Kidney tubule cell (primary cell): ENCODE measurements at regions not wholly inside any gene's neighbourhood (a gene's known extent, or its start where the extent isn't known, plus 50 kb on each side); places are given as distances from the start of the nearest gene placed in this dataset.
A peak's percentile ranks its signal among the peaks of the same experiment; 100 is the strongest.

Experiments used
- DNase-seq: peaks from one replicate; pipeline ENCODE4 v3.0.0-alpha.2; 2018; ENCODE audit warnings: low spot score

DNA sequence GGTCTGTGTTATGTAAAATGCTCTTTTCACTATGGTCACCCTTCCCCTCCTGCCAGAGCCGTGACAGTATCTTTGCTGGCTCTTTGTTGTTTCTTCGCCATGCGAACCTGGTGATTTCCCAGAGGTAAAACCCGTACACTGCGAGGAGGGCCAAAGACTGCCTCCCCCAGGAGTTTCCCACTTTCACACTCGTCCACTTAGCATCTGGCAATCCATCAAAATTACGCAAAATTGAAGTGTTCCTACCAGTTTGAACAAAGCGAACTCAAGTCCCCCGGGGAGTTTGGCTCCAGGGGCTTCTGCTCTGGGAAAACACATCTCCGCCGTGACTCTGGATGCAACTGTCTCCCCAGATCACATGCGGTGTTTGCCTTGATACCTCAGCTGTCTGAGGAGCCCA lies 239.9 kb downstream of the FAM43A start:
- no peak for DNase-seq

GRCh38 chr3:194928227-194928626 lies 242.5 kb downstream of the FAM43A start:
- peak; percentile 43 for DNase-seq

DNA sequence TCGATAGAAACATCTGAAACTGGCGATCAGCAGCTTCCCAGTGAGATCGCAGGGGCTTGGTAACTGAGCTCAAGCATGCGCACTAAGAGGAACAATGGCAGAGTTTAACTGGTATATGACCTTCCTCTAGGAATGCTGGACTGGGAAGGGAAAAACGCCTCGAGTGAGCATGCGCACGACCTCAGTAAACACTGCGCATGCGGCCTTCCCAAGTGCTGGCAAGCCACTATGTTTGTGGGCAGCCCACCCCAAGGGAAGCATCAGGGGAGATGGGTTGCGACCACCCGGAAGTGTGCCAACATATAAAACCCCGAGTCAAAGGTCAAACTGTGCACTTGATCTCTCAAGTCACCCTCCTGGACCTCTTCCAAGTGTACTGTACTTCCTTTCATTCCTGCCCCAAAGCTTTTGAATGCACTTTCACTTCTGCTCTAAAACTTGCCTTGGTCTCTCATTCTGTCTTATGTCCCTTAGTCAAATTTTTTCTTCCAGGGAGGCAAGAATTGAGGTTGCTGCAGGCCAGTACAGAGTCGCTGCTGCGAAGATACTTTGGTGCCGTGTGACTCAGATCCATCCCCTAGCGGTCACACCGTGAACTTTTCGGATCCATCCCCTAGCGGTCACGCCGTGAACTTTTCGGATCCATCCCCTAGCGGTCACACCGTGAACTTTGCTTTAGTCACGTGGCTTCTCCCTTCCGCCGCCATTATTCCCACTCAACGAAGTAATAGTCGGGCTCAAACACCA lies 243.3 kb downstream of the FAM43A start:
- no peak for DNase-seq

DNA sequence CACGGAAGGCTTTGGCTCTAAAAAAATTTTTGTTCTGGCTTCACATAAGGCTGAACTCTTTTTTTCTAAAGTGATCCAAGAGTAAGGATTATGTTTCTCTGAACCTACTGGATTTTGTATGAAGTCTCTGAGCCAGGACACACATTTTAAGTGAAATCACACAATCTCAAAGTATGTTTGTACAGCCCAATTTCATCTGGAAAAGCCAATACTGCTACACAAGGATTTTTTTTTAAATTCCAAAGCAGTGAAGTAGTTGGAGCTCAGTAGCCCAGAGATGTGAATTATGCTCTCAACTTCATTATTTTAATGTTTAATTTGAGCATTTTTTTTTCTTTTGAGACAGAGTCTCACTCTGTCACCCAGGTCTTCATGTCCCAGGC lies 243.9 kb downstream of the FAM43A start:
- no peak for DNase-seq

- peak; percentile 85 for DNase-seq
Observed at GRCh38 chr3:194930377-194931204, 244.9 kb downstream of the FAM43A start.

- DNase-seq, result no peak
Observed at GRCh38 chr3:194931347-194931746, 245.7 kb downstream of the FAM43A start.

- DNase-seq, result no peak
Observed at GRCh38 chr3:194931865-194932264, 246.2 kb downstream of the FAM43A start.

- DNase-seq, result no peak
Observed at GRCh38 chr3:194933465-194933864, 247.8 kb downstream of the FAM43A start.

GRCh38 chr3:194935061-194935460 lies 249.4 kb downstream of the FAM43A start:
- no peak for DNase-seq

DNA sequence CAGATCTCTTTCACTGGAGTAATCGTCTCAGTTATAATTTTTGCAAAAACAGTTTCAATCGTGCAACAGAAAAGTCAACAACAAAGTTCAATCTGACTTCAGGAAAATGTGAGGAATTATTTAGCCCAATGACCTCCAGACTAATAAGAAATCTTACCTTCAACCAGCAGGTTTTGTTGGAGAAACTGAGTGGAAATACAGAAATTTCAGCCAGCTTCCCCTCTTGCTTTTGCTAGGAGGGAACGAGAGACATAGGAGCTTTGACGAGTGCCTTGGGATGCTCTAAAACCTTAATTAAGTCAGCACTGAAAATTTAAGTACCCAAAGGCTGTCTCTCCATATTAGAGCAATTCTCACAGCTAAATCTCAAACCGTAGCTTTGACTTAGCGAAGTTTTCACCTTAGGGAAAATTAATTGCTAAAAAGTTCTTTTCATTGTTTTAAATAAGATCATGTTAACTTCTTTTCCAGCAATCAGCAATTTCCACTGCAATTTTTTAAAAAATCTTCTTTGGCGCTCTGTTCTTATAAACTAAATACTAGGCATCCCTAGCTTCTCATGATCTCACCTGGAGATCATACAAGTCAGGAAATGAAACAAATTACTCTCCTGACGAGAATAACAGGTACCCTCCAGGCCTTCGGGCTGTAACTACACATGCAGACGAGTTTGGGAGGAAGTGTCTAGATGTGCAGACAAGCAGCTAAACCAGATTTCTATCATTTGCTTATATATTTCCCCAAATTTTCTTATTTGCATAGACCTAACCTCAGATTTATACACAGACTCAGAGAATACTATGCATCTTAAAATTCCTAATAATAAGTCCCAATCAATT lies 250.2 kb downstream of the FAM43A start:
- no peak for DNase-seq

GRCh38 chr3:194936659-194937058 lies 251.0 kb downstream of the FAM43A start:
- no peak for DNase-seq

DNA sequence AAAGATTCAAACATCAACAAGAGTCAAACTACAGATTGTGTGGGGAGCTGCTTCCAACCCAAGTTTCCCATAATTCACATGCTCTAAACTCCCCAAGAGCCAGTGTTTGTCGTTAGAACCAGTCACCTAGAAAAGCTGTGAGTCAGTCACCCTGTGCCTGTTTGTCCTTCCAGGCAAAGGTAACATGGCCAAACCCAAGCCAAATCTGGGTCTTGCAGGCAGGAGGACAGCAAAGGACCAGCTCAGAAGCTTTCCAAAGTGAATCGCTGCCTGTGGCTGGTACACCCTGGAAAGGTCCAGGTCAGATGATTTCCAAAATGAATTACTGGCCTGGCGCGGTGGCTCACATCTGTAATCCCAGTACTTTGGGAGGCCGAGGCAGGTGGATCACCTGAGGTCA lies 251.5 kb downstream of the FAM43A start:
- no peak for DNase-seq

DNA sequence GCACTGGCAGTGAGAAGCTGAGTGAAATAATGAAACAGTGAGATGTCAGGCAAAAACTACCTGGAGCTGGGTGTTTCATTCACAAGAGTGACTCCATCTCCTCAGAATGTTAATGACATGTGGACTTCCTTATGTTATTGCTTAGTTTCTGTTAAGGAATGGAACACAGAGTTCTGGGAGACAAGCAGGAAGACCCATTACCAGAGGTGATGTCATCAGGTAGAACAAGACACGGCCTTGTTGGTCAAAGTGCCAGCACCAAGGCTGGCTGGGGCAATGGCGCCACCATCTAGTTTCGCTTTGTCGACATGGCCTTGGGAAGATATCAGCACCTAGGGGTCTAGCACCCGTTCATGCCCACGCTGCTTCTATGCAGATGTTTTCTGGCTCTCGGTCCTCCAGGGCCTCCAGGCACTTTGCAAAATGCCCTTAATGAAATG lies 252.2 kb downstream of the FAM43A start:
- DNase-seq, result peak; percentile 69

DNA sequence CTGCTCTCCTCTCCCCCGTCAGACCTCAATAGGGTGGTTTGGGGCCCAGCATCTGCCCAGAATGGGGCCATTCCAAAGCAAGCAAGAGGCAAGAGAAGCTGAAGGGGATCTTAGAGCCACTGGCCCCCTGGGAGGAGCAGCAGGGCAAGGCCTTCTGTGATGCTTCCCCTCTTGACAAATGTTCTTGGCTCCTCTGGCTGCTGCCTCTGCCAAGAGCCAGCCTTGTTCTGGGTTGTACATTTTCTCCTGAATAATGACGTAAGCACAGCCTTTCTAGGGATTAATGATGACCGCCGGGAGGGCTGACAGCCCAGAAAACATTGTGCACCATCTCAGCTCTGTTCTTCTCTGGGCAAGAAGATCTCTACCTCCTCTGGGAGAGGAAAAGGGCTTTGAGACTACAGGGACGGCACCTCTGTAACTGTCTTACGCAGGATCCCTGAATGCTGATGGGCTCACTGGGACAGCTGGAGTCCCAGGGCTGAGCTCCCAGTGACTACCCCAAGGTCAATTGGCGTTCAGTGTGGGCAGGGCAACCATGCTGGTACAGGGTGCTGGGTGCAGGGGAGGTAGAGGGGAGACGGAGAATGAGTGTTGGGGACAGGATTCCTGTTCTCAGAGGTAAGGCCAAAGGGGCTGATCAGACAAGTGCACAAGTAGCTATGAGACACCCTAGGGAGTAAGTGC lies 253.3 kb downstream of the FAM43A start:
- no peak for DNase-seq

DNA sequence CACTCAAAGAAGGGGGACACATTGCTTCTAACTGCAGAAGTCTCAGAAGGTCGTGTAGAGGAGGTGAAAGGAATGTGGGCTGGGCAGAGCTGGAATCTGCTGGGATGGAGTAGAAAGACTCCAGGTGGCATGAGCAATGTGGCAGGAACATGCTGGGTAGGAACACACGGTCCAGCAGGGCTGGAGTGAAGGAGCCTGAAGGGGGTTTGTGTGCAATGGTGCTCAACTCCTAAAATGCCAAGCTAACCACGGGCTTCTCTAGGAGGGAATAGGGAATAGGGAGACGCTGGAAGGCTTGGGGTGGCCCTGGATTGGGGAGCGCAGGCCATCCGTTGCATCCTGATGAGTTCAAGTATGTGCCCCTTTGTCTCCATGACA lies 253.8 kb downstream of the FAM43A start:
- no peak for DNase-seq

DNA sequence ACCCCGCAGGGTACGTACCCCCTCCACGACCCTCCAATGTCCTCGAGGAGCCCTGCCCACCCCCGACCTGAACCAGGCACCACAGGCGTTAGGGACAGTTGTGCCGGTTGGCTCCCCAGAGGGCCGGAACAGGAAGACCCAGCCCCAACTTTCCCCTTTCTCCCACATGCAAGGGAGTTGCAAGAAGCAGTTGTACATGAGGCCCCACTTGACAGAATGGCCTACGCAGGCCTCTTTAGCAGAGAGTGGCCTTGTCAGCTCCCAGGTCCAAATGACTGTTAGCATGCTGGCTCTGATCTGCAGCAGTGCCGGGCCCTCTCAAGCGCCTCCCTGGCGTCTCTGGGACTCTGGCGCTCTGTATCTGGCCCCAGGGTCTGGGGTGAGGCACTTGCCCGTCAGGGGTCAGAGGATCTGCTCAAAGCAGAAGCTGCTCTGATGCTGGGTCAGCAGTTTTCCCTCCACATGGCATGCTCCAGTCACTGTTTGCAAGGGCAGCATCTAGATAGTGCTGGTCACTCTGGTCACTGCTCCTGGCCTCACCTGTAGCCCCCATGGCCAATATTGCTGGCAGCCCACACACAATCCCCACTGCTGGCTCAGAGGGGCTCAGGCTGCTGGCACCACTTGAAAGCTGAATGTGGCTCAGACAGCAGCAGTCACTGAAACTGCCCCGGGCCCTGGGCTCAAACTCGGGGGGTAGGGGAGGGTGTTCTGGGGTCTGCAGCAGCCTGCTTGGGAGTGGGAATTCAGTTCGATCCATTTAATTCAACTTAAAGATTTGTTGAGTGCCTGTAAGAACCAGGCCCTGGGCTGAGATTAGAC lies 254.5 kb downstream of the FAM43A start:
- DNase-seq, result no peak

- DNase-seq, result no peak
Observed at GRCh38 chr3:194941360-194941955, 255.8 kb downstream of the FAM43A start.

DNA sequence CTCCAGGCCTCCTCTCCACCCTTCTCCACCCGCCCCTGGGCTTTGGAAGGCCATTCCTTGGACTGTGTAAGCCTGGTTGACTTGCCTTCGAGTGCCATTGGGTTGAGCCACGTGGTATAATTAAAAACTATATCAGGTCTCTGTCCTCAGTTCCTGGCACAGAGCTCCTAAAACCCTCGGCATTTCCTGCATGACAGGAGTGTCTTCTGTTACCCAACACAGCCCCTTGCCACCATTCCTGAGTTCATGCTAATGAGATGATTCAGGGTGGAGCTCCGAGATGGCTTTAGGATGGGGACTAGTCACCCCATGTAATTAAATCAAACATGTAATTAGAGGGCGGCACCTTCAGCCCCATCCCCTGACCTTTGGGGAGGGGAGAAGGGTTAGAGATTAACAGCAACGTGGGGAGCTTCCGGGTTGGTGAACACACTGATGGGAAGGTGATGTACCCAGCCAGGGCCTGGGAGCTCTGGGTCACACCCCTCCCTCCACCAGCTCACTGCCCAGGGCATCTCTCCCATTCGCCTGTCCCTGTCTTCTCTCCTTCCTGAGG lies 256.4 kb downstream of the FAM43A start:
- DNase-seq, result peak; percentile 11

DNA sequence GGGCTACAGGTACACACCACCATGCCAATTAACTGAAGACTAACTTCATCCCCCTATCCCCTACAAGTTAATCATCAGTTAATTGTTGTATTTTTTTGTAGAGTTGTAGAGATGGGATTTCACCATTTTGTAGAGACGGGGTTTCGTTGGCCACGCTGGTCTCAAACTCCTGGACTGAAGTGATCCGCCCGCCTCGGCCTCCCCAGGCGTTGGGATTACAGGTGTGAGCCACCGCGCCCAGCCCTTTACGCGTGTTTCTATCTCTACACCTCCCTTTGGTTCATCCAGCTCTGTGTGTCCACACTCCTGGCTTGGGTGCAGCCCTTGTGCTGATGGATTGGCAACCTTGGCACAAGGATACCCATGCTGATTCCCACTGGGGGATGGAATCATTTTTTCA lies 258.8 kb downstream of the FAM43A start:
- DNase-seq, result no peak

DNA sequence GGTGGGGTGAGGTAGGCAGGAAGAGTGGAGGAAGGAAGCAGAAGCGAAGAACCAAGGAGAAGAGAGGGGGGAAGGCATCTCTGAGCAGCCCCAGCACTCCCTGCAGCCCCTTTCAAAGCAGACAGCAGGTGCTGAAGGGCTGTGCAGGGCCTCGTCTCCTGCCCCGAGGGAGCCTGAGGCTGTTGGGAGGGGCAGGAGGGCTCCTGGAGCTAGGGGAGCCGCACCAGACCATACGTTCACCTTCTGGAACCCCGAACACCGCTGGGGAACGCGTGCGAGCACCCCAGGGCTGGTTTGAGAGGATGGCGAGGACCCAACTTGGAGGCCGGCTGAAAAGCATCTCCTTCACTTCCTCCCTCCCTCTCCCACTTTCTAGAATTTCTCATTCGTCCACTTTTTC lies 259.8 kb downstream of the FAM43A start:
- no peak for DNase-seq
